Dermis microvascular lymphatic vessel endothelial cell (primary cell): ENCODE measurements at regions not wholly inside any gene's neighbourhood (a gene's known extent, or its start where the extent isn't known, plus 50 kb on each side); places are given as distances from the start of the nearest gene placed in this dataset.

Source experiments
- DNase-seq, 2 donors: peaks; one replicate each; pipeline versions ENCODE4 v3.0.0 to v3.0.0-alpha.2; 2010; ENCODE audit warnings: low read depth in 2 of 2

GRCh38 chr5:147037515-147038205 is 159.1 kb upstream of the PPP2R2B start:
- peak in 1 of 2 donors; percentile 39 for DNase-seq

DNA sequence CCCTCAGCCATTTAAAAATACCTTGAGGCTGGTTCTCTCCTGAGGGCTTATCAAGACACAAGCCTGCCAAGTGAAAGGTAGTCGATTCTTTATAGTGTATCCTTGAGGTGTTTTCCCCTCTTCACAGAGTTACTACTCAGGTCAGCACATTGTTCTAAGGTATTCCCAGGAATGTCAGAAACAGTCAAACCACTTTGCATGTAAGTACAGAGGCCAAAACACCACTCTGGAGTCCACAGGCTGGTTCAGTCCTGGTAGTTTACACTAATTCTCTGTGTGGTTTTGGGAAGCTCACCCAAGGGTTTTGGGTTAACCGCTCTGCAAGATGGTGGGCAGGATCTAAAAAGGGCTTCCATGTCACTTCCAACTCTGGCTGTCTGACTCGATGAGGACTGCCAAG is 162.3 kb upstream of the PPP2R2B start:
- DNase-seq: no peak

DNA sequence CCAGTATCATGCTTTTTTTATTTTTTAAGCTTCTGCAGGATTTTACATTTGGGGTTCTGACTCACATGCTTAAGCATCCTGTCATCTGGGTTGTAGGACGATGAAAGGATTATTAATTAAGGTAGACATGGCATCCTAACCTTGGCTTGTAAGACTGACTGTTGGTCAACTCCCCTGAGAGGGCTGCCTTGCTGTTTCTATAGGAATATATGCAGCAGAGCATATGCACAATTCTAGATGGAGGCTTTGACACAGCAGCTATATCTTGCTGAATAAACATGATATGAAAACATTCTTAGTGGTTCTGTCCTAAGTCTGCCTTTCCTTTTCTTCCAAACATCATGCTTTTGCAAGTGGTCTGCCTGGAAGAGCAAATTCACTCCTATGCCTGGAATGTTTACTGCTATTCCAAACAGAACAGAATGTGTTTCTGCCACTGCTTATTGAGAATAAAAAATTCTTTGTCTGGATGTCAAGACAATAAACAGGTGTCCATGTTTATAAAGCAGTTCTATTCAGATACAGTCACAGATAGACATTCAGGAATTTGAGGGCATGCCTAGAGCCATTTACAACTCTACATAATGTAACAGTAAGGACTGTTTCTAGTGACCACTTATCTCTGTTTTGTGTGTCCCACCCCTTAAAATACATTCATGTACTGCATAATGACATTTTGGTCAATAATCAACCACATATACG is 166.2 kb upstream of the PPP2R2B start:
- no peak for DNase-seq

GRCh38 chr5:147045290-147045689 is 166.7 kb upstream of the PPP2R2B start:
- no peak for DNase-seq

- DNase-seq: no peak
These were observed 167.7 kb upstream of the PPP2R2B start for GRCh38 chr5:147046281-147046680.

DNA sequence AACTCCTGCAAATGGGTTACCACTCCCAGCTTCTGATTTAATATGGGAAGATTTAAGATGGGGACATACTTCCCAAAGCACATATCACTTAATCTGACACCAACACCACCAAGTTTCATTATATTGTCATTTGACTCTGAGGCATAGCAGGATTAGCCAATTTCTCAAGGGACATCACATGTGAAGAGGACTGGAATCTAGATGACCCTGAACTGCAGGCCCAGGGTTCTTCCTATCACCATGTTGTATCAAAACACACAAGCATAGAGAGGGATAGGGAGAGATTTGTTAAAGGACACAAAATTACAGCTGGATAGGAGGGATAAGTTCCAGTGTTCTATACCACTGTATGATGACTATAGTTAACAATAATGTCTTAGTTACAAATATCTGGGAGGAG is 168.3 kb upstream of the PPP2R2B start:
- DNase-seq: no peak

DNA sequence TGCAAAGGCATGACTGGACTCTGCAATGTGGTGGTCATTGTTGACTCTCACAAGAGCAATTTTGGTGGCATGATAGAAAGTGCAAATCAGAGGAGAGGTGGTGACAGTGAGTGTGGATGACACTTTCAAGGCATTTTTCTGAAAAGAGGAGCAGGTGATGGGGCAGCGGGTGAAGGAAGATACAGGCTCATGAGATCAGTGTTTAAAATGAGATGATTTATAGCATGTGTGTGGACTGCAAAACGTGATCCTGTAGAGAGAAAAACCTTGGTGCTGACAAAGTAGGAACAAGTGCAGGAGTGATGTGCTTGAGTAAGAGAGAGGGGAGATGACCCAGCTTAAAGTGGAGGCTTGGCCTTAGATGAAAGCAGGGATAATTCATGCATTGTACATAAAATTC is 171.2 kb upstream of the PPP2R2B start:
- no peak for DNase-seq

DNA sequence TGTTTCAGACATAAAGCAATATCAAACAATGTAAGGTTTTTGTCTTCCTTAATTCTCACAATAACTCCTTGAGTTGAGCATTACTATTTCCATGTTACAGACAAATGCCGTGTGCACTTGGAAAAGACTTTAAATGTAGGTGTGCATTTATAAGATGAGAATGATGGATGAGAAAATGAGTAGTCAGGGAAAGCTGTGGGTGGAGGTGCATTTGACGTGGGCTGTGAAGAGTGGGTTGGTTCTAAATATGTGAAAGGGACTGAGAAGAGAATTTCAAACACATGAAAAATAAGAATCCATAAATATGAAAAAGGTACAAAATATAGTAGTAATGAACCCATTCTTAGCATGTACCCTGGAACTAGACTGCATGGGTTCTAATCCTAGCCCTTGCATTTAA is 171.6 kb upstream of the PPP2R2B start:
- DNase-seq: no peak

- DNase-seq: no peak
These were observed 172.6 kb upstream of the PPP2R2B start for GRCh38 chr5:147051193-147051592.

GRCh38 chr5:147052519-147052918 is 174.0 kb upstream of the PPP2R2B start:
- no peak for DNase-seq

DNA sequence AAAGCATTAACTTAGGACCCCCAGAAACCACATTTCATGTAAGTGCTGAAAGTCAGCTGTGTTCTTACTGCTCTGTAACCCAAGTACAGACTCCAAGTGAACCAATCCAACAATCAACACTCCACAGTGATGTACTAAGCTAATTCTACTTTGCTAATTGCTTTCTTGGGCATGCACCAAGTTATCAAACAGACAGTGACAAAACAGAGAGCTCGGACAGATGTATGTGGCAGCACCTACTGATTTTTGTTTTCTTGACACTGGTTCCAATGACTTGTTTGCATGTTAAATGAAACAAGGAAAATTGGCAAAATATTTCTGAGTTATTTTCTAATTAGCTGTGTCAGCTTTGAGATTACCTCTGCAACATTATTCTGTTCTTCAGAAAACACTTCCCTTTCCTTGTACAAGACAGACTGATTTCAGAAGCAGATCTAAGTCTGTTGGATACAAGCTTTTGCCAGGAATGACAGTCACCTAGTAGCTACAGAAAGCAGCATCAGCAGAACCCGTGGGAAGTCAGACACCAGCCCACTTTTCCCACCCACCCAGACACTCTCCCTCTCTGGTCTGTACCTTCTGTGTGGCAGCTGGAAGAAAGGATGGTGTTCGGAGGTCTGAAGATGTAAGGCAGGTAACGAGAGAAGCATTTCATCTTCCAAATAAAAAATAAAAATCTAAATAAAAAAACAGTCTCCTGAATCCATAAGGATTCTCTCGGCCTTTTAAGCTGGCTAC is 176.7 kb upstream of the PPP2R2B start:
- no peak for DNase-seq

- no peak for DNase-seq
These were observed 177.5 kb upstream of the PPP2R2B start for GRCh38 chr5:147055850-147056566.

GRCh38 chr5:147057051-147057450 is 177.8 kb upstream of the STK32A start:
- no peak for DNase-seq

DNA sequence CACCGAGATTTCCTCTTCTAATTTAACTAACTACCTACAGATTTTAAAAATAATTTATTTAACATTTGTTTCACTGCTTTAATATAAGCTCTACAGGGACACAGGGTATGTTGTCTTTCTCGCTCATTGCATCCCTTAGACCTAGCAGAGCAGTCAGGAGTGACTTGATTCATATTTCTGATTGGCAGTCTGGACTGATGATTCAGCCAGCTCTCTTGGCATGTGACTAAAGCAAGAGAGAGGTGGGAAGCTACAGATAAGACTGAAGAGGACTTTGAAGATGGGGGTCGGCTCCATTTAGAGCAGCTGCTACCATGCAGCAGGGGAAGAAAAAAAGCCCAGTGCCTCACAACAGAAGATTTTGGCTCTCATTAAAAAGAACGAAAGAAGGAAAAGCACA is 173.4 kb upstream of the STK32A start:
- DNase-seq: no peak

DNA sequence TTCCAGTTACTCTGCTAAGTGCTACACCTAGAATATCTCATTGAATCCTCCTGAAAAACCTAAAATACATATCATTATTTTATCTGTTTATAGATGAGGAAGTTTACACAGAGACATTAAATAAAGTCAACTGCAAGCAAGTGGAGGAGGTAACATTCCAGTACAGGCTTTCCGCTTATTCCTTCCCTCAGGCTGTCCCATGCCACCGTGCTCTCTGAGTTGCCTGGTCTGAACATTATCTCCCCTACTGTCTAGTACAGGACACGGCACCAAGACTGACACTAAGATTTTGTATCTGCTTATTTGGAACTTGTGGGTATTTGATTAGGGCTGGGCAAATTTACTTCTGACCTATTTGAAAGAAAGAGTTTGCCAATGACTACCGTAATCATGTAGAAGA is 172.4 kb upstream of the STK32A start:
- DNase-seq: no peak

- no peak for DNase-seq
These were observed 170.9 kb upstream of the STK32A start for GRCh38 chr5:147063943-147064342.

GRCh38 chr5:147065071-147065470 is 169.8 kb upstream of the STK32A start:
- DNase-seq: no peak

DNA sequence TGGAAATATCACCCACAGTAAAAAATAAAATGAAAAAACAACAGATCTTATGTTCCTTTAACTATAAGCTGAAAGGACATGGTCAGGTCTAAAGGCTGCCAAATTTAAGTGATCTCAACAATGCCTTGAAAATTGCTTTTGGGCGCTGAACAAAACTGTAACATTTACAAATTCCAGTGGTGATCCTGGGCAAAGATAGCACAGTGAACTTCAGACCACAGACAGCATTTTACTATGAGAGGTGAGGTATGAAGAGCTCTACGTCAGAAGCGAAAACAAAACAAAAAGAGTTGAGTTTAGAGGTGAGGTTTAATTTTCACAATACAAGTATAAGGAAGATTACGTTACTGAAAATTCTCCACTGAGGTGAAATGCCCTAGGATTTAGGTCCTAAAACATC is 165.8 kb upstream of the STK32A start:
- no peak for DNase-seq

- no peak for DNase-seq
These were observed 162.2 kb upstream of the STK32A start for GRCh38 chr5:147072622-147073021.

DNA sequence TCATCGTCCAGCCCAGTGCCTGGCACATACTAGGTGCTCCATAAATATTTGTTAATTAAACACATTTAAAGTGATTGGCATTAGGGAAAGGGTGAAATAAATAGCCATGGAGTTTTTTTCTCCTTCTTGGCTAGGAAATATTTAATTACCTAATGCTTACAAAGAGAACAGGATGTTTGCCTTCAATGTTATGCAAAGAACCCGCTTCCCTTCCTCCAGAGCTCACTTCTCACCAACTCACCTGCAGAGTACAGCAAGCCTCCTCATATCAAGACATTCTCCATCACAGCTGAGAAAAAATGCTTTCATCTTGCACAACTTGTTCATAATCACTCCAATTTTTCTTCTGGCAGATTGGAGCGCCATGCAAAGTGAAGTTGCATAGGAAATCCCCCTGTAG is 161.7 kb upstream of the STK32A start:
- no peak for DNase-seq

- no peak for DNase-seq
These were observed 159.6 kb upstream of the STK32A start for GRCh38 chr5:147075187-147075586.

- DNase-seq: no peak
These were observed 154.4 kb upstream of the STK32A start for GRCh38 chr5:147080391-147080790.
